GM19467 (cell line): ENCODE measurements at regions not wholly inside any gene's neighbourhood (a gene's known extent, or its start where the extent isn't known, plus 50 kb on each side); places are given as distances from the start of the nearest gene placed in this dataset.
"Not testable (repeated sequence)": the region's sequence is repeated elsewhere in the genome, so short reads cannot be mapped to it uniquely, and the experiment has no call there.

Source experiments
- ATAC-seq: cut with Tn5 transposase; IDR thresholded peaks from one replicate; pipeline ENCODE4 v1.9.1; 2021; ENCODE audit warnings: mild to moderate bottlenecking, moderate library complexity; ENCODE audit not compliant: unreplicated experiment

GRCh38 chr10:33913194-33913593 lies 578.7 kb upstream of the NRP1 start:
- no peak for ATAC-seq

GRCh38 chr10:33909476-33909875 lies 575.0 kb upstream of the NRP1 start:
- not testable (repeated sequence) for ATAC-seq

DNA sequence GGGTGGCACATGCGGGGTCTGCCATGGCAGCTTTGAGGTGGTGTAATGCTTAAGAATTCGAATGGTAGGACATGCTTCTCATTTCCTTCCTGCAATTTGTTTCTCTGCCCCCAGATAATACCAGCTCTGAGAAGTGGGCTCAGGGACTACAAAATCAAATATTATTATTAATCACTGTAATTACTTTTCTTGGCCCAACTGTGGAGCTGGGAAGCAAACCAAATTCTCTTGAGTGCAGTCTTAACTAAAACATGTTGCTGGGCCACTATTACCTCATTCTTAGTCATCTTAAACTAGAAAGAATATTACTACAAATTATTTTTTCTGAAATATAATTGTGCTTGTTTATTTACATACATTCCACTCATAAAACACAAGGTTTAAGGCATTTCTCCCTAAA lies 566.7 kb upstream of the NRP1 start:
- ATAC-seq: no peak

DNA sequence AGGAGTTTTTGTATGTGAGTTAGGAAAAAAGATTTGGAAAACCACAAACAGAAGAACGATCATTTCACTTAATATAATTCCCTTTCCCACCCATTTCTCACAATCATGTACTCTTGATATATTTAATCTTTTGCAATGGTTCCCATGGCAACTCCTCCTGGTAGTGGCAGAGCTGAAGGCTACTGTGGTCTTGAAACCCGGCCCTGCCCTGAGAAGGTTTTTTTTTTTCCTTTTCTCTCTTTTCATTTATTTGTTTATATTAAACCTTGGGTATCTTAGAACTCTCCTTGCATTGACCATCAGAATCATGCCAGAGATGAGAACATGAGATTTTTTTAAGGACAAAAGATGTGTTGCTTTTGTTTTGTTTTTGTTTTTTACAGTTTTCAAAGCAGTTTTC lies 566.1 kb upstream of the NRP1 start:
- no peak for ATAC-seq

DNA sequence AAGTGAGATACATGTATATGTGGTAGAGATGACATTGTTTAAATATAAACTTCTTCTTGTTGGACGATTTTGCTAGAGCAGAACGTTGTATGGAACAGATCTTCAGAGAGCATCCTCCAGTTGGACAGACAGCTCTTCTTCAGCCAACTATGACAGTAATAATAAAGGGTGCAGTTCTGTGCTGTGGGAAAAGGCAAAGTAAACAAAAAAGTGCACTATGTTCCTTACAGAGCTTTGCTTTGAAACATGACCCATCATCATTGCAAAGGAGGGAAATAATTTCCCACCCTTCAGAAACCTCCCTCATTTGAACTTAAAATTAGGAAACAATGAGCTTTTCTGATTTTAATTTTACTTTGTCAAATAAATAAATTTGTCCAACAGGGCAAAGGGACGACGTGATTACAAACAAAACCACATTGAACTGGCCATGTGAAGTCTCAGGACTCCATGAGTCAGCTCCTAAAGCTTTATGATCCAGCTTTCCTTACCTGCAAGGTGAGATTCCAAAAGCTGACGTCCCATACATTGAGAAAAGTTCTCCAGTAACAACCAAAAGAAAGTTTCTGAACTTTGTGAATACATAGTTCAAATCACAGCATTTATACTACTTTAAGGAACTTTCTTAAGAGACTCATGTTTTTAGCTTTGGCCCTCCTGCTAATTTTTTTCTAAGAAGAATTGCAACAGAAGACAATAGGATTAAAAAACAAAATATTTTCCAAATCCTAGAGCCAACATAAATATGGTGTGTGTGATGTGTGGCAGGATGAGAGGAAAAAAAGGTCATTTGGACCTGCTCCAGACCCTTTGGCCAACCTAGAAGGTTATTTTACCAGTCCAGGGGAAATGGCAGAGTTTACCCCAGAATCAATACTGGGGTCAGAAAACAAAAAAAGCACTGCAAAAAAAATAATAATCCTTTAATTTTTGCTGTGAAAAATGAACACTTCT lies 565.4 kb upstream of the NRP1 start:
- no peak for ATAC-seq

DNA sequence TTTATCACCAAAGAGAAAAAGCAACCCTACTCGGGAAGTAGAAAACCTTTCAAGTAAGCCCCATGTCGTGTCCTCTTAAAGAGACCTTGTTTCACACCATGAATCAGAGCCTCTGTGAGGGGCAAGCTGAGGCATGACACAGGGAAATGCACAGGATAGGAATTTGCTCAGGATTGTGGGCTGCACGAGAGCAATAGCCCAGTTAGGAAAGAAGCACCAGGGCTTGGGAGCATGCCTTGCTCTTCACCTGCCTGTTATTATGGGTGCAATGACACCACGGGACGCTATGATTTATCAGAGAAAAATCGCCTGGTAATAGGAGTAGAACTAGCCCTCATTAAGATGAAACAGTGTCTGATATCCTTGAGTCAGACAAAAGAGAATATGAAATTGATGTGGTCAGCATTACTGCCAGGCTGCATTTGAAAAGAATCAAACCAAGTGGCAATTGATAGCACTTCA lies 562.9 kb upstream of the NRP1 start:
- no peak for ATAC-seq

- ATAC-seq: no peak
Measured at GRCh38 chr10:33893506-33893905, 559.0 kb upstream of the NRP1 start.

- no peak for ATAC-seq
Measured at GRCh38 chr10:33889371-33889770, 554.9 kb upstream of the NRP1 start.

GRCh38 chr10:33887188-33887587 lies 552.7 kb upstream of the NRP1 start:
- no peak for ATAC-seq

GRCh38 chr10:33886299-33886698 lies 551.8 kb upstream of the NRP1 start:
- ATAC-seq: no peak

GRCh38 chr10:33884604-33885003 lies 550.1 kb upstream of the NRP1 start:
- no peak for ATAC-seq

DNA sequence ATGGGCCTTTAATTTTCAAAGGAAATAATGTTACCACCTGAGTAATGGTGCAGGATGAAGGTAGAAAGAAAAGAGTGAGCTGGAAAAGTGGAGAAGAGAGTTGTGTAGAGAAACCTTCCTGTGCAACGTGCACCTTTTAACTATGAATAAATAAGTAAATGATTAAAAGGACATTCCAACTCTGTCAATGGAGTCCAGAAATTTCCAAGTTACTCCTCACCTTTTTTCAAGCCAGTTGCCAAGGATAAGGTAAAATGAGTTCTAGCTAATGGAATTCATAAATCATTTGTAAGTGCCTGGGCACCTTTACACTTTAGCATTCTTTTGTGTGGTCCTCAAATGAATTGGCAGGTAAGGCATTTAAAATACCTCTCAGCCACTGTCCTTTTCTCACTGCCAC lies 549.4 kb upstream of the NRP1 start:
- ATAC-seq: no peak

- ATAC-seq: no peak
Measured at GRCh38 chr10:33882996-33883395, 548.5 kb upstream of the NRP1 start.

DNA sequence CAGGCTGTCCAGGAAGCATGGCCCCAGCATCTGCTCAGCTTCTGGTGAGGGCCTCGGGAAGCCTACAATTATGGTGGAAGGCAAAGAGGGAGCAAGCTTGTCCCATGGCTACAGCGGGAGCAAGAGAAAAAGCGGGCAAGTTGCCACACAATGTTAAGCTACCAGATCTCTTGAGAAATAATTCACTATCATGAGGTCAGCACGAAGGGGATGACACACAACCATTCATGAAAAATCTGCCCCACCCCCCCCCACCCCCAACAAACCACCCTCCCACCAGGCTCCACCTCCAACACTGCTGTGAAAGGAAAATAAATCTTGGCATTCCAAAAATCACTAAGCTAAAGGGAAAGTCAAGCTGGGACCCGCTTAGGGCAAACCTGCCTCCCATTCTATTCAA lies 545.8 kb upstream of the NRP1 start:
- ATAC-seq: no peak

DNA sequence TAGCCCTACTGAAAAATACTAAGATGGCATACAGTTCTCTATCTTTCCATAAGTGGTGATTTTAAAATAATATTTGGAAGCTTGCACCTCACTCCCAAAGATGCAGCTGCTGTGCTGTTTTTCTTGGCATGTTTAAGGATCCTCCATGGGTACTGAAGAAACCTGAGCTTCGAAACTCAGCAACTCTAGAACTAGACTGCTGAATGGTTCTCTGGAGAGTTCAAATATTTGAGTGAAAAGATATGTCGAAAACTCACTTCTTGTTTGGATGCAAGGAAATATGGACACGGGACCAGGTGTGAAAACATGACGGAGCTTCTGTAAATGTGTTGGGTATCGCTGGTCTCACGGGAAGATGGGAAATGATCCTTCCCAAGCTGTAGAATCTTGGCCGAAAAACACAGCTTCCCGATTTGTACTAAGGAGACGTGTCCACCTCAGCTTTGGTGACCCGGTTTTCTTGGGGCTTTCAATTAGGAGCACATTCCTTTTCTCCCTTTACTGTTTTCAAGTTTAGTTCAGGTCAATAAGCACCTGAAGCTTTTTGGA lies 543.8 kb upstream of the NRP1 start:
- ATAC-seq: no peak

DNA sequence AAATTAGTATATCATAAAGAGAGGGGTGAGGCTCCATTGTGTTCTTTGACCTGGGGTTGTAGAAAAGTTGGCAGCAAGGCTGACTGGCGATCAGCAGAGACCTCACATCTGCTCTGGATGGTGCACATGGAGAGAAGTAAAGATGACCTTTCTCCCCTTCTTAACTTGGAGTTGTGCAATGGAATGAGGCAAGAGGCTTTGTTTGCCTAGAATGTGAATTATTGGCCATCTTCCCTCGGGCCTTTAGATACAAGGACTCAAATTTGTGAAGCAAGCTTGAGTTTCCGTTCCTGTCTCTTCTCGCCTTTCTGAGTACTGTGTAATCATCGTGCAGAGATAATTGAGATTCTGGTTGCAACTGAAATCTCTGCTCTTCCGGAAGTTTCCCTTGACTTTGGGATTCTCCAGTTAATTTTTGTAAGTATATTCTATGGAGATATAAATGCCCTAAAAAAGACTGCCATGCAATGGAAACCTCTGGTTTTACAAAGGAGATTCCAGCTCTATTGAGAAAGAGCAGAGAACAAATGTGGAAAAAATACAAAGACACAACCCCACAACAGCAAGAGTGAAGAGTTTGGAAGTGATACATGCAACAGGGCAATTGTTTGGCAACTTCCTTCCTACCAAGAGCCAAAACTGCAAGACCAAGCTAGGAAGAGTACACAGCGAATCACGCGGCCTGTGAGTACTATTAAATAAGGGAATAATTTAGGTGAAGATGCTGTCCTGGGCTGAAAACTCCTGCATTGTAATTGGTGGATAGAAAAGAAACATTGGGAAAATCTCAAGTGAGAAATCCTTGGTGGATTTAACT lies 542.3 kb upstream of the NRP1 start:
- no peak for ATAC-seq

DNA sequence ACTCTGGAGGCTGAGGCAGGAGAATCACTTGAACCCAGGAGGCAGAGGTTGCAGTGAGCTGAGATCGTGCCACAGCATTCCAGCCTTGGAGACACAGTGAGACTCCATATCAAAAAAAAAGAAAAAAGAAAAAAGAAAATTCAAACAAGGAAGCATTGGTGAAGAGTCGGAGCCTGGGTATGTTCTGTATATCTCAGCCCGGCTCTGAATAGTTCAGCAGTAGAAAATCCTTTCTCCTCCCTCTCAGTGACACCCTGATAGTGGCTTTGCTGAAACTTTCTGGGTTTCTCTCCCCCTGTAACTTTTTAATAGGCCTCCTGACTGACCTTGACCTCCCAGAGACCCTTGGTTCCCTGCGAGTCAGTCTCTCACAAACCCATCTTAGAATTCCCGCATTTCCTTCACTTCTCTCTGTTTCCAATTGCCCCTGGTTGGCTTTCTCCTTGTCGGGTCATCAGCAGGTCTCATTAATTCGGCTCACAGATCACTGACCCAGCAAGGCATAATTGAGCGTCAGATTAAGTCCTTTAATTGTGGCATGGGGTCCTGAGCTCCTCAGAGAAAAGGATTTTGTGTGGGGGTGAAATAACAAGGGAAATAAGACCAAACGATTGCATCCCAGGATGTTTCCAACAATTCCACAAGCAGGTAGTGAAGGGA lies 541.6 kb upstream of the NRP1 start:
- no peak for ATAC-seq

GRCh38 chr10:33871061-33871956 lies 536.8 kb upstream of the NRP1 start:
- ATAC-seq: no peak

- ATAC-seq: no peak
Measured at GRCh38 chr10:33869481-33869880, 535.0 kb upstream of the NRP1 start.

DNA sequence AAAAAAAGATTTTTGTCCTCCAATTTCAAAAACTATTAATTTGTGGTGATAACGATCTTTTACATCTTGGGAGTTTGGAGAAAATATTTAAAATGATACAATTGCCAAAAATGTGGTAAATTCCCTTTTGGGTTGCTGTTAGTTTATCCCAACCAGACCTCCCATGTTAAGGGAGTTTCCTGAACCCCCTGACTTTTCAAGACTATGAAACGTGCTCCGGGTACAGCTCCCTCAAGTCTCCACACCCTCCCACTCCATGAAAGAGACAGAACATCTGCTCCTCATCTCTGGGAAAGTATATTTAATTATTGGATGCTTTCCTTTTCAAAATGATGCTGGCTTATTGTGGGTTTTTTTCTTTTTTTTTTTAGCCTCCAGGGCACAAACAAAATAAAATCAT lies 534.6 kb upstream of the NRP1 start:
- no peak for ATAC-seq
